DOHH2 (cell line): ENCODE measurements at regions not wholly inside any gene's neighbourhood (a gene's known extent, or its start where the extent isn't known, plus 50 kb on each side); places are given as distances from the start of the nearest gene placed in this dataset.
"Not testable (repeated sequence)": the region's sequence is repeated elsewhere in the genome, so short reads cannot be mapped to it uniquely, and the experiment has no call there.

ENCODE experiments used
- H3F3A ChIP-seq: fragments of 200-600 bp; sonication (generic), shearing (Covaris generic); 2 replicates; pipeline ENCODE4 v1.6.0; 2016; ENCODE audit warnings: antibody characterized with exemption, mild to moderate bottlenecking; ENCODE audit not compliant: control insufficient read depth, insufficient read depth
- H3K27ac ChIP-seq: fragments of 200-600 bp; sonication (generic); 2 replicates; pipeline ENCODE4 v1.5.1; 2014; ENCODE audit warnings: low read depth, mild to moderate bottlenecking, low read length, moderate library complexity
- H3K27me3 ChIP-seq: fragments of 200-600 bp; sonication (generic); 2 replicates; pipeline ENCODE4 v1.6.1; 2014; ENCODE audit warnings: mild to moderate bottlenecking, low read length, mixed read lengths; ENCODE audit not compliant: control insufficient read depth
- H3K36me3 ChIP-seq: fragments of 200-600 bp; sonication (generic); 2 replicates; pipeline ENCODE4 v1.6.1; 2014; ENCODE audit warnings: mild to moderate bottlenecking, low read length, moderate library complexity, mixed read lengths; ENCODE audit not compliant: control insufficient read depth
- H3K4me1 ChIP-seq: fragments of 200-600 bp; sonication (generic); 2 replicates; pipeline ENCODE4 v1.6.1; 2014; ENCODE audit warnings: mild to moderate bottlenecking, low read length, mixed read lengths; ENCODE audit not compliant: control insufficient read depth
- H3K4me2 ChIP-seq: fragments of 200-600 bp; sonication (generic); 2 replicates; pipeline ENCODE4 v1.6.0; 2014; ENCODE audit warnings: mild to moderate bottlenecking, low read length, moderate library complexity
- H3K4me3 ChIP-seq: fragments of 200-600 bp; sonication (generic); 2 replicates; pipeline ENCODE4 v1.5.1; 2014; ENCODE audit warnings: mild to moderate bottlenecking, low read length, mixed read lengths
- H3K79me2 ChIP-seq: fragments of 200-600 bp; sonication (generic); 2 replicates; pipeline ENCODE4 v1.6.1; 2014; ENCODE audit warnings: mild to moderate bottlenecking, low read length, mixed read lengths; ENCODE audit not compliant: control insufficient read depth
- H3K9me2 ChIP-seq: fragments of 200-600 bp; sonication (generic); replicated peaks from 2 replicates; pipeline ENCODE4 v1.6.1; 2014; ENCODE audit warnings: mild to moderate bottlenecking, low read length, mixed read lengths; ENCODE audit not compliant: control insufficient read depth
- H3K9me3 ChIP-seq: fragments of 200-600 bp; sonication (generic); 2 replicates; pipeline ENCODE4 v1.6.1; 2014; ENCODE audit warnings: antibody characterized with exemption, low read length, mixed read lengths; ENCODE audit not compliant: control insufficient read depth, insufficient read depth
- H4K20me1 ChIP-seq: fragments of 200-600 bp; sonication (generic); 2 replicates; pipeline ENCODE4 v1.6.0; 2014; ENCODE audit warnings: low read depth, mild to moderate bottlenecking, antibody characterized with exemption, low read length, moderate library complexity; ENCODE audit not compliant: control insufficient read depth, insufficient read depth
- EZH2phosphoT487 ChIP-seq: fragments of 200-600 bp; sonication (generic); IDR thresholded peaks from 2 replicates; pipeline ENCODE4 v1.6.1; 2017; ENCODE audit warnings: borderline replicate concordance, mild to moderate bottlenecking, antibody characterized with exemption, low read length, moderate library complexity, mixed read lengths
- TF ChIP-seq, protein P1 (sequence below): fragments of 200-600 bp; sonication (generic); IDR thresholded peaks from one replicate; pipeline ENCODE4 v1.5.1; 2014; ENCODE audit warnings: antibody characterized with exemption, mild to moderate bottlenecking, low read depth, low read length; ENCODE audit not compliant: poor library complexity, severe bottlenecking

GRCh38 chr2:176895158-176895557 lies 317.4 kb upstream of the HNRNPA3 start:
- H3K4me2 ChIP-seq = no peak overlapping the region
- H3K27me3 ChIP-seq = no peaks in the 10 kb centered on the region
- H3K9me2 ChIP-seq = no peaks in the 10 kb centered on the region
- no peaks in the 10 kb centered on the region for H3K4me1 ChIP-seq
- no peaks in the 10 kb centered on the region for H3K79me2 ChIP-seq
- H3F3A ChIP-seq = no peaks in the 10 kb centered on the region
- no peaks in the 10 kb centered on the region for H4K20me1 ChIP-seq
- no peaks in the 10 kb centered on the region for H3K9me3 ChIP-seq
- TF ChIP-seq, protein P1, sequence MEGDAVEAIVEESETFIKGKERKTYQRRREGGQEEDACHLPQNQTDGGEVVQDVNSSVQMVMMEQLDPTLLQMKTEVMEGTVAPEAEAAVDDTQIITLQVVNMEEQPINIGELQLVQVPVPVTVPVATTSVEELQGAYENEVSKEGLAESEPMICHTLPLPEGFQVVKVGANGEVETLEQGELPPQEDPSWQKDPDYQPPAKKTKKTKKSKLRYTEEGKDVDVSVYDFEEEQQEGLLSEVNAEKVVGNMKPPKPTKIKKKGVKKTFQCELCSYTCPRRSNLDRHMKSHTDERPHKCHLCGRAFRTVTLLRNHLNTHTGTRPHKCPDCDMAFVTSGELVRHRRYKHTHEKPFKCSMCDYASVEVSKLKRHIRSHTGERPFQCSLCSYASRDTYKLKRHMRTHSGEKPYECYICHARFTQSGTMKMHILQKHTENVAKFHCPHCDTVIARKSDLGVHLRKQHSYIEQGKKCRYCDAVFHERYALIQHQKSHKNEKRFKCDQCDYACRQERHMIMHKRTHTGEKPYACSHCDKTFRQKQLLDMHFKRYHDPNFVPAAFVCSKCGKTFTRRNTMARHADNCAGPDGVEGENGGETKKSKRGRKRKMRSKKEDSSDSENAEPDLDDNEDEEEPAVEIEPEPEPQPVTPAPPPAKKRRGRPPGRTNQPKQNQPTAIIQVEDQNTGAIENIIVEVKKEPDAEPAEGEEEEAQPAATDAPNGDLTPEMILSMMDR = no peak
- TF ChIP-seq EZH2phosphoT487 = no peak
- H3K4me3 ChIP-seq = no peak overlapping the region
- no peak overlapping the region for H3K27ac ChIP-seq
- no peaks in the 10 kb centered on the region for H3K36me3 ChIP-seq

- H3K9me3 ChIP-seq = no peaks in the 10 kb centered on the region
These were observed 310.1 kb upstream of the HNRNPA3 start for GRCh38 chr2:176902454-176902853.

GRCh38 chr2:176904053-176904452 lies 308.5 kb upstream of the HNRNPA3 start:
- not testable (repeated sequence) for H3K4me3 ChIP-seq, H3K36me3 ChIP-seq, H3K4me1 ChIP-seq, H3K27ac ChIP-seq, H3K79me2 ChIP-seq, H4K20me1 ChIP-seq, H3K27me3 ChIP-seq, H3K4me2 ChIP-seq, H3K9me2 ChIP-seq, H3F3A ChIP-seq, H3K9me3 ChIP-seq

More at GRCh38 chr2:176902454-176902853, 310.1 kb upstream of the HNRNPA3 start:
- H3K4me2 ChIP-seq = no peak overlapping the region
- H3K27me3 ChIP-seq = no peaks in the 10 kb centered on the region
- no peaks in the 10 kb centered on the region for H3K9me2 ChIP-seq
- TF ChIP-seq, protein P1 = no peak
- TF ChIP-seq EZH2phosphoT487 = no peak
- H3K4me3 ChIP-seq = no peak overlapping the region
- no peaks in the 10 kb centered on the region for H3K4me1 ChIP-seq
- H3K79me2 ChIP-seq = no peaks in the 10 kb centered on the region
- no peaks in the 10 kb centered on the region for H3F3A ChIP-seq
- H3K27ac ChIP-seq = no peak overlapping the region
- H4K20me1 ChIP-seq = no peaks in the 10 kb centered on the region
- no peaks in the 10 kb centered on the region for H3K36me3 ChIP-seq

GRCh38 chr2:176907341-176907740 lies 305.3 kb upstream of the HNRNPA3 start:
- H3F3A ChIP-seq = no peaks in the 10 kb centered on the region
- H3K4me1 ChIP-seq = no peaks in the 10 kb centered on the region
- peaks cover 3% of the 10 kb centered on the region for H3K27me3 ChIP-seq
- H3K4me2 ChIP-seq = no peak overlapping the region
- no peaks in the 10 kb centered on the region for H3K36me3 ChIP-seq
- H3K27ac ChIP-seq = no peak overlapping the region
- TF ChIP-seq EZH2phosphoT487 = no peak
- H3K4me3 ChIP-seq = no peak overlapping the region
- H4K20me1 ChIP-seq = no peaks in the 10 kb centered on the region
- no peaks in the 10 kb centered on the region for H3K9me3 ChIP-seq
- no peaks in the 10 kb centered on the region for H3K79me2 ChIP-seq
- H3K9me2 ChIP-seq = no peaks in the 10 kb centered on the region
